ENCODE measurements at regions not wholly inside any gene's neighbourhood (a gene's known extent, or its start where the extent isn't known, plus 50 kb on each side); places are given as distances from the start of the nearest gene placed in this dataset.

- Mint-ChIP-seq H3K27me3 (ENCODE audit: low read depth) (no peaks in the 10 kb centered on the region), H3K27ac (ENCODE audit: unreplicated experiment) (no peak overlapping the region), H3K4me3 (no peak overlapping the region), H3K4me1 (peaks cover 5% of the 10 kb centered on the region), H3K36me3 (ENCODE audit: low read depth) (no peaks in the 10 kb centered on the region), H3K9me3 (peaks cover 3% of the 10 kb centered on the region)
- TF ChIP-seq CTCF (conservative IDR thresholded peaks at IDR 0.05): no peak
- no peak for DNase-seq (ENCODE audit: low read depth, low spot score)
Measured at GRCh38 chr18:78629426-78629825, 350.2 kb upstream of the SALL3 start.

GRCh38 chr18:78630356-78630755 lies 349.3 kb upstream of the SALL3 start:
- H3K9me3 Mint-ChIP-seq: peaks cover 3% of the 10 kb centered on the region
- H3K27ac Mint-ChIP-seq (ENCODE audit: unreplicated experiment): no peak overlapping the region
- H3K36me3 Mint-ChIP-seq (ENCODE audit: low read depth): no peaks in the 10 kb centered on the region
- H3K4me3 Mint-ChIP-seq: no peak overlapping the region
- no peaks in the 10 kb centered on the region for H3K4me1 Mint-ChIP-seq
- DNase-seq (ENCODE audit: low read depth, low spot score): no peak
- no peak for TF ChIP-seq CTCF (conservative IDR thresholded peaks at IDR 0.05)
- no peaks in the 10 kb centered on the region for H3K27me3 Mint-ChIP-seq (ENCODE audit: low read depth)

GRCh38 chr18:78630981-78631510 lies 348.6 kb upstream of the SALL3 start:
- H3K4me3 Mint-ChIP-seq: no peak overlapping the region
- H3K36me3 Mint-ChIP-seq (ENCODE audit: low read depth): no peaks in the 10 kb centered on the region
- H3K27me3 Mint-ChIP-seq (ENCODE audit: low read depth): no peaks in the 10 kb centered on the region
- H3K4me1 Mint-ChIP-seq: no peaks in the 10 kb centered on the region
- H3K27ac Mint-ChIP-seq (ENCODE audit: unreplicated experiment): no peak overlapping the region
- no peak for TF ChIP-seq CTCF (conservative IDR thresholded peaks at IDR 0.05)
- no peak for DNase-seq (ENCODE audit: low read depth, low spot score)
- peaks cover 4% of the 10 kb centered on the region for H3K9me3 Mint-ChIP-seq

- Mint-ChIP-seq H3K4me1 (no peaks in the 10 kb centered on the region), H3K27ac (ENCODE audit: unreplicated experiment) (no peak overlapping the region), H3K9me3 (peaks cover 11% of the 10 kb centered on the region), H3K4me3 (no peak overlapping the region), H3K27me3 (ENCODE audit: low read depth) (no peaks in the 10 kb centered on the region), H3K36me3 (ENCODE audit: low read depth) (no peaks in the 10 kb centered on the region)
- DNase-seq (ENCODE audit: low read depth, low spot score): no peak
- no peak for TF ChIP-seq CTCF (conservative IDR thresholded peaks at IDR 0.05)
Measured at GRCh38 chr18:78632111-78632541, 347.5 kb upstream of the SALL3 start.

- Mint-ChIP-seq H3K4me1 (peaks cover 3% of the 10 kb centered on the region), H3K27ac (ENCODE audit: unreplicated experiment) (no peak overlapping the region), H3K4me3 (no peak overlapping the region), H3K9me3 (peaks cover 8% of the 10 kb centered on the region), H3K36me3 (ENCODE audit: low read depth) (no peaks in the 10 kb centered on the region), H3K27me3 (ENCODE audit: low read depth) (no peaks in the 10 kb centered on the region)
- DNase-seq (ENCODE audit: low read depth, low spot score): no peak
- no peak for TF ChIP-seq CTCF (conservative IDR thresholded peaks at IDR 0.05)
Measured at GRCh38 chr18:78634061-78634696, 345.4 kb upstream of the SALL3 start.

All from neural crest cell (in vitro differentiated cells).